ENCODE measurements at regions not wholly inside any gene's neighbourhood (a gene's known extent, or its start where the extent isn't known, plus 50 kb on each side); places are given as distances from the start of the nearest gene placed in this dataset.

GRCh38 chr14:58780605-58781004, 142.8 kb downstream of the DACT1 start:
- no peaks in the 10 kb centered on the region for H3K9me3 ChIP-seq (ENCODE audit: low read depth)
- H3K27me3 ChIP-seq: no peaks in the 10 kb centered on the region
- no peaks in the 10 kb centered on the region for H3F3A ChIP-seq (ENCODE audit: low read depth)
- H3K4me3 ChIP-seq: no peak overlapping the region
- Mint-ChIP-seq H3K4me3 (no peak overlapping the region), H3K9me3 (peaks cover 4% of the 10 kb centered on the region), H3K27me3 (ENCODE audit: insufficient read depth, low read depth) (no peaks in the 10 kb centered on the region), H3K4me1 (peaks cover 32% of the 10 kb centered on the region), H3K27ac (no peak overlapping the region), H3K36me3 (no peaks in the 10 kb centered on the region)
- TF ChIP-seq EZH2 (IDR thresholded peaks at IDR 0.05) (no peak), EZH2phosphoT487 (IDR thresholded peaks at IDR 0.05) (no peak), CTCF (IDR thresholded peaks at IDR 0.05) (no peak)
- no peaks in the 10 kb centered on the region for H3K36me3 ChIP-seq
- no peak overlapping the region for H3K27ac ChIP-seq
- H3K9ac ChIP-seq: no peak overlapping the region
- no peak overlapping the region for H2AFZ ChIP-seq (replicated peaks)
- no peaks in the 10 kb centered on the region for H4K20me1 ChIP-seq (ENCODE audit: low read depth)
- peaks cover 10% of the 10 kb centered on the region for H3K4me1 ChIP-seq
- H3K4me2 ChIP-seq: no peak overlapping the region
- no peaks in the 10 kb centered on the region for H3K79me2 ChIP-seq (ENCODE audit: low read depth)
- DNase-seq (ENCODE audit: low spot score): no peak

DNA sequence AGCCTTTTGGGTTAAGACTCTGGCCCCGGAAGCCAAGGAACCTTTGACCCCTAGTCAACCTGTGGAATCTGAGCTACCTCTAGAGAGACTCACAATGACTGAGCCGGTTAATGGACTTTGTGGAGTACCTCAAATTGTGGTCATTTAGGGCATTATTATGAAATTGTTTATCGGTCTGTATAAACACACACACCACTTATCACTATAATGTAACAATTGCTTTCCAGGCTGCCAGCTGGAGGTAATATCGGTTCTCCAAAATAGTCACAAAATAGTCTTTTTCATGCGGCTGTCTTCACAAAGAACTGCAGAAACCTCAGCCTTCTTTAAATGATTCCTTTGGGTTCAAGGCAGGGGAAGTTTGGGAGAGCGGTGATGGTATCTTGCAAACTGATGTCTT, 144.2 kb downstream of the DACT1 start:
- Mint-ChIP-seq H3K4me3 (no peak overlapping the region), H3K27ac (no peak overlapping the region), H3K4me1 (peaks cover 28% of the 10 kb centered on the region), H3K9me3 (no peaks in the 10 kb centered on the region), H3K36me3 (no peaks in the 10 kb centered on the region), H3K27me3 (ENCODE audit: insufficient read depth, low read depth) (no peaks in the 10 kb centered on the region)
- Histone ChIP-seq H4K20me1 (ENCODE audit: low read depth) (no peaks in the 10 kb centered on the region), H3K36me3 (no peaks in the 10 kb centered on the region), H2AFZ (replicated peaks) (no peak overlapping the region), H3K4me1 (peaks cover 16% of the 10 kb centered on the region), H3K27me3 (no peaks in the 10 kb centered on the region), H3K79me2 (ENCODE audit: low read depth) (no peaks in the 10 kb centered on the region), H3K9me3 (ENCODE audit: low read depth) (no peaks in the 10 kb centered on the region), H3K4me2 (no peak overlapping the region), H3K9ac (no peak overlapping the region), H3F3A (ENCODE audit: low read depth) (no peaks in the 10 kb centered on the region), H3K27ac (no peak overlapping the region), H3K4me3 (no peak overlapping the region)
- no peak for DNase-seq (ENCODE audit: low spot score)
- no peak for TF ChIP-seq CTCF (IDR thresholded peaks at IDR 0.05)
- no peak for TF ChIP-seq EZH2 (IDR thresholded peaks at IDR 0.05)
- no peak for TF ChIP-seq EZH2phosphoT487 (IDR thresholded peaks at IDR 0.05)

DNA sequence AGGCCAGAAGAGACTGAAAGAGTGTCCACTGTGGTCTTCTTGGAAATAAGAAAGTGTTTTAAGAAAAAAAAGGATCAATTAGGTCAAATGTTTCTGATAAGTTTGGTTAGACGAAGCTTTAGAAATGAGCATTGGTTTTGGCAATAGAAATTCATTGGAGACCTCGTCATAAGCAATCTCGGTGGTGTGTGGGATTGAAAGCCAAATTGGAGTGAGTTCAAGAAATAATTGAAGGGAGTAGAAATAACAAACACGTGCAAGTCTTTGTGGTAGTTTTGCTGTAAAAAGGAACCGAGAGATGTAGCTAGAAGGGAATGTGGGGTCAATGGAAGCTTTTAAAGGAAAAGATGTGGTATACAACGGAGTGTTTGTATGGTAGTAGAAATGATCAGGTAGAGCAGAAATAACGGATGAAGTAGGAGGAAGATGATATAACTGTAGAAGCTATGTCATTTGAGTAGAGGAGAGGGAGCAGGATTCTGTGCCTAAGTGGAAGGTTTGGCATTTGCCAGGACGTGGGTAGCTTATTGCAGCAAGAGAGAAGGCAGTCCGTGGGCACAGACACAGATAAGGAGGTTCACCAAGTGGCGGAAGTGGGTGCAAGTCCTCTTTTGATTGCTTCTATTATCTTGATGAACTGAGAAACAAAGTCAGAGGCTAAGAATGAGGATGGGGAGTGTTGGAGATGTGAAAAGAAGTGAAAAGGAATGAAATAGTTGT, 146.2 kb downstream of the DACT1 start:
- peaks cover 23% of the 10 kb centered on the region for H3K4me1 Mint-ChIP-seq

More for the DNA sequence above, 146.2 kb downstream of the DACT1 start:
- H4K20me1 ChIP-seq (ENCODE audit: low read depth): no peaks in the 10 kb centered on the region
- H3K4me1 ChIP-seq: peaks cover 14% of the 10 kb centered on the region
- H3K27me3 ChIP-seq: no peaks in the 10 kb centered on the region
- no peak overlapping the region for H3K4me2 ChIP-seq
- H3K36me3 ChIP-seq: no peaks in the 10 kb centered on the region
- no peak overlapping the region for H3K27ac ChIP-seq
- Mint-ChIP-seq H3K27ac (no peak overlapping the region), H3K27me3 (ENCODE audit: insufficient read depth, low read depth) (peaks cover 2% of the 10 kb centered on the region), H3K9me3 (no peaks in the 10 kb centered on the region), H3K4me3 (no peak overlapping the region), H3K36me3 (no peaks in the 10 kb centered on the region)
- no peaks in the 10 kb centered on the region for H3F3A ChIP-seq (ENCODE audit: low read depth)
- H2AFZ ChIP-seq (replicated peaks): no peak overlapping the region
- H3K4me3 ChIP-seq: no peak overlapping the region
- H3K9me3 ChIP-seq (ENCODE audit: low read depth): no peaks in the 10 kb centered on the region
- no peaks in the 10 kb centered on the region for H3K79me2 ChIP-seq (ENCODE audit: low read depth)
- H3K9ac ChIP-seq: no peak overlapping the region
- no peak for TF ChIP-seq EZH2 (IDR thresholded peaks at IDR 0.05)
- TF ChIP-seq EZH2phosphoT487 (IDR thresholded peaks at IDR 0.05): no peak
- TF ChIP-seq CTCF (IDR thresholded peaks at IDR 0.05): no peak
- DNase-seq (ENCODE audit: low spot score): no peak

Measured in neural progenitor cell (in vitro differentiated cells).